ENCODE measurements at regions not wholly inside any gene's neighbourhood (a gene's known extent, or its start where the extent isn't known, plus 50 kb on each side); places are given as distances from the start of the nearest gene placed in this dataset.

GRCh38 chr17:77660524-77660923 lies 298.0 kb upstream of the TNRC6C start:
- DNase-seq (ENCODE audit: low read depth) = no peak
- no peak overlapping the region for H3K4me3 ChIP-seq (ENCODE audit: low read depth, low read length)
- peaks cover under 1% of the 10 kb centered on the region for H3K27me3 ChIP-seq (ENCODE audit: control insufficient read depth, insufficient read depth, low read length)
- no peaks in the 10 kb centered on the region for H3K36me3 ChIP-seq (ENCODE audit: control insufficient read depth, insufficient read depth, low read length)
- no peak for TF ChIP-seq CTCF (IDR thresholded peaks at IDR 0.05; ENCODE audit: insufficient read depth, low read length, poor library complexity, severe bottlenecking)

DNA sequence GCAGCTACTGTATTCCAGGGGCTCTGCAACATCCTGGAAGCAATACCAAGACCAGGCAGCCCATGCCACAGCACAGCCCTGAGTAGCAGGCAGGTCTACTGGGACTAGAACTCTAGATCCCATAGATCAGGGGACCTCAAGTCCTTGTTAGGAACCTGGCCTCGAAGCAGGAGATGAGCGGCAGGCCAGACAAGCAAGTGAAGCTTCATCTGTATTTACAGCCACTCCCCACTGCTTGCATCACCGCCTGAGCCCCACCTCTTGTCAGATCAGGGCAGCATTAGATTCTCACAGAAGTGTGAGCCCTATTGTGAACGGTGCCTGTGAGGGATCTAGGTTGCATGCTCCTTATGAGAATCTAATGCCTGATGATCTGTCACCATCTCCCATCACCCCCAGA lies 295.7 kb upstream of the TNRC6C start:
- DNase-seq (ENCODE audit: low read depth) = no peak
- TF ChIP-seq CTCF (IDR thresholded peaks at IDR 0.05; ENCODE audit: insufficient read depth, low read length, poor library complexity, severe bottlenecking) = no peak
- Histone ChIP-seq H3K27me3 (ENCODE audit: control insufficient read depth, insufficient read depth, low read length) (no peaks in the 10 kb centered on the region), H3K4me3 (ENCODE audit: low read depth, low read length) (no peak overlapping the region), H3K36me3 (ENCODE audit: control insufficient read depth, insufficient read depth, low read length) (no peaks in the 10 kb centered on the region)

- no peak for DNase-seq (ENCODE audit: low read depth)
- Histone ChIP-seq H3K4me3 (ENCODE audit: low read depth, low read length) (no peak overlapping the region), H3K36me3 (ENCODE audit: control insufficient read depth, insufficient read depth, low read length) (no peaks in the 10 kb centered on the region), H3K27me3 (ENCODE audit: control insufficient read depth, insufficient read depth, low read length) (no peaks in the 10 kb centered on the region)
- TF ChIP-seq CTCF (IDR thresholded peaks at IDR 0.05; ENCODE audit: insufficient read depth, low read length, poor library complexity, severe bottlenecking) = no peak
Observed at GRCh38 chr17:77664097-77664729, 294.3 kb upstream of the TNRC6C start.

DNA sequence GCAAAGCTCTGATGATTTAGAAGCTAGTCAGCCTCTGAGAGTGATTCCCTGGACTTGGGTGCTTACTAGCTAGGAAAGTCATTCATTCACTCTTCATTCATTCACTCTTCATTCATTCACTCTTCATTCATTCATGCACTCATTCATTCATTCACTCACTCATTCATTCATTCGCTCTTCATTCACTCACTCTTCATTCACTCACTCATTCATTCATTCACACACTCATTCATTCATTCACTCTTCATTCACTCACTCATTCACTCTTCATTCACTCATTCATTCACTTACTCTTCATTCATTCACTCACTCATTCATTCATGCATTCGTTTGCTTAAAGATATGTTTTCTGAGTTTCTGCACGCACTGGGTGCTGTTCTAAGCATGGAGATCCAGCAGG lies 292.7 kb upstream of the TNRC6C start:
- Histone ChIP-seq H3K36me3 (ENCODE audit: control insufficient read depth, insufficient read depth, low read length) (no peaks in the 10 kb centered on the region), H3K27me3 (ENCODE audit: control insufficient read depth, insufficient read depth, low read length) (no peaks in the 10 kb centered on the region), H3K4me3 (ENCODE audit: low read depth, low read length) (no peak overlapping the region)
- no peak for DNase-seq (ENCODE audit: low read depth)
- no peak for TF ChIP-seq CTCF (IDR thresholded peaks at IDR 0.05; ENCODE audit: insufficient read depth, low read length, poor library complexity, severe bottlenecking)

GRCh38 chr17:77666462-77666861 lies 292.0 kb upstream of the TNRC6C start:
- Histone ChIP-seq H3K36me3 (ENCODE audit: control insufficient read depth, insufficient read depth, low read length) (no peaks in the 10 kb centered on the region), H3K27me3 (ENCODE audit: control insufficient read depth, insufficient read depth, low read length) (no peaks in the 10 kb centered on the region), H3K4me3 (ENCODE audit: low read depth, low read length) (no peak overlapping the region)
- no peak for TF ChIP-seq CTCF (IDR thresholded peaks at IDR 0.05; ENCODE audit: insufficient read depth, low read length, poor library complexity, severe bottlenecking)
- DNase-seq (ENCODE audit: low read depth) = no peak

DNA sequence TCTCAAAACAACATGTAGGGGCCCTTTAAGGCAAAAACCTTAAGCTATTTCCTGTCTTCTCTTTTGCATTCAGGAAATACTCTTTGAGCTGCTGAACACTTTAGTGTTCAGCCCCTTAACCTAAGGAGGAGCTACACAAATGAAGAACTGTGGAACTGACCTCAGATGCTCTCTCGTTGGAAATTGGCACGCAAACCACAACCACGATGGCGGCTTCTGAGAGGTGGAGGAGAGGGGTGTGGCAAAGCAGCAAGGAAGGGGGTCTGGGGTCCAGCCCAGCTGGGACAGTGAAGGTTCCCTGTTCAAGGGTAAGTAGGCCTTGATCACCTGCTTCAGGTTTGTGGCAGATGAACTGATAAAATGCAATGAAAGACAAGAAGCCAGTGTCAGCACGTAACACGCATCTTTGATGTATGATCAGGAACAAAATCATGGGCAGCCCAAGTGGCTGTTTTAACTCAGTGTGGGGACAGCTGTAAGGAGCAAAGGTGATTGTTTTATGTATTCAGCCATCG lies 291.6 kb upstream of the TNRC6C start:
- Histone ChIP-seq H3K36me3 (ENCODE audit: control insufficient read depth, insufficient read depth, low read length) (no peaks in the 10 kb centered on the region), H3K27me3 (ENCODE audit: control insufficient read depth, insufficient read depth, low read length) (no peaks in the 10 kb centered on the region), H3K4me3 (ENCODE audit: low read depth, low read length) (no peak overlapping the region)
- DNase-seq (ENCODE audit: low read depth) = no peak
- TF ChIP-seq CTCF (IDR thresholded peaks at IDR 0.05; ENCODE audit: insufficient read depth, low read length, poor library complexity, severe bottlenecking) = no peak
